ENCODE measurements at regions not wholly inside any gene's neighbourhood (a gene's known extent, or its start where the extent isn't known, plus 50 kb on each side); places are given as distances from the start of the nearest gene placed in this dataset.

- Histone ChIP-seq H3K9me3 (ENCODE audit: control insufficient read depth in 2 of 2, insufficient read depth in 1 of 2, low read depth in 1 of 2, low read length in 1 of 2) (no peaks in the 10 kb centered on the region), H3K4me3 (ENCODE audit: low read depth in 1 of 3, low read length in 3 of 3) (no peak overlapping the region), H3K27ac (ENCODE audit: low read depth in 1 of 3, low read length in 2 of 3) (no peak overlapping the region), H3K4me1 (ENCODE audit: control insufficient read depth in 3 of 3, insufficient read depth in 2 of 3, low read depth in 1 of 3, low read length in 2 of 3) (no peaks in the 10 kb centered on the region), H3K36me3 (ENCODE audit: control insufficient read depth in 3 of 3, insufficient read depth in 2 of 3, low read depth in 1 of 3, low read length in 3 of 3) (no peaks in the 10 kb centered on the region), H3K27me3 (ENCODE audit: control insufficient read depth in 3 of 3, insufficient read depth in 3 of 3, low read length in 3 of 3) (no peaks in the 10 kb centered on the region)
- FAIRE-seq (no peak), DNase-seq (peak; percentile 46 to 56)
- WGBS, 3 donors = 55 to 63% (median 56%) methylated on average over 4 of the region's 4 CpGs
Observed at GRCh38 chr2:136378712-136379595, 261.0 kb upstream of the CXCR4 start.

GRCh38 chr2:136377423-136378382 is 259.8 kb upstream of the CXCR4 start:
- Histone ChIP-seq H3K36me3 (ENCODE audit: control insufficient read depth in 3 of 3, insufficient read depth in 2 of 3, low read depth in 1 of 3, low read length in 3 of 3) (no peaks in the 10 kb centered on the region), H3K27me3 (ENCODE audit: control insufficient read depth in 3 of 3, insufficient read depth in 3 of 3, low read length in 3 of 3) (no peaks in the 10 kb centered on the region), H3K9me3 (ENCODE audit: control insufficient read depth in 2 of 2, insufficient read depth in 1 of 2, low read depth in 1 of 2, low read length in 1 of 2) (no peaks in the 10 kb centered on the region), H3K4me1 (ENCODE audit: control insufficient read depth in 3 of 3, insufficient read depth in 2 of 3, low read depth in 1 of 3, low read length in 2 of 3) (no peaks in the 10 kb centered on the region), H3K4me3 (ENCODE audit: low read depth in 1 of 3, low read length in 3 of 3) (no peak overlapping the region), H3K27ac (ENCODE audit: low read depth in 1 of 3, low read length in 2 of 3) (no peak overlapping the region)
- 80 to 90% (median 87%) methylated on average over 7 of the region's 7 CpGs for WGBS, 3 donors
- FAIRE-seq (no peak), DNase-seq (no peak)

- Histone ChIP-seq H3K27ac (ENCODE audit: low read depth in 1 of 3, low read length in 2 of 3) (no peak overlapping the region), H3K9me3 (ENCODE audit: control insufficient read depth in 2 of 2, insufficient read depth in 1 of 2, low read depth in 1 of 2, low read length in 1 of 2) (no peaks in the 10 kb centered on the region), H3K4me1 (ENCODE audit: control insufficient read depth in 3 of 3, insufficient read depth in 2 of 3, low read depth in 1 of 3, low read length in 2 of 3) (no peaks in the 10 kb centered on the region), H3K4me3 (ENCODE audit: low read depth in 1 of 3, low read length in 3 of 3) (no peak overlapping the region), H3K36me3 (ENCODE audit: control insufficient read depth in 3 of 3, insufficient read depth in 2 of 3, low read depth in 1 of 3, low read length in 3 of 3) (no peaks in the 10 kb centered on the region), H3K27me3 (ENCODE audit: control insufficient read depth in 3 of 3, insufficient read depth in 3 of 3, low read length in 3 of 3) (no peaks in the 10 kb centered on the region)
- DNase-seq = no peak
- WGBS, 3 donors = 48 to 76% (median 65%) methylated on average over 6 of the region's 6 CpGs
- no peak for FAIRE-seq
Observed at GRCh38 chr2:136376798-136377211, 258.9 kb upstream of the CXCR4 start.

GRCh38 chr2:136376211-136376610 is 258.3 kb upstream of the CXCR4 start:
- no peak overlapping the region for H3K4me3 ChIP-seq (ENCODE audit: low read depth in 1 of 3, low read length in 3 of 3)
- H3K27me3 ChIP-seq (ENCODE audit: control insufficient read depth in 3 of 3, insufficient read depth in 3 of 3, low read length in 3 of 3) = no peaks in the 10 kb centered on the region
- no peak for DNase-seq
- FAIRE-seq = no peak
- no peaks in the 10 kb centered on the region for H3K9me3 ChIP-seq (ENCODE audit: control insufficient read depth in 2 of 2, insufficient read depth in 1 of 2, low read depth in 1 of 2, low read length in 1 of 2)
- no peak overlapping the region for H3K27ac ChIP-seq (ENCODE audit: low read depth in 1 of 3, low read length in 2 of 3)
- WGBS, 3 donors = 76 to 90% (median 80%) methylated on average over 6 of the region's 6 CpGs
- no peaks in the 10 kb centered on the region for H3K36me3 ChIP-seq (ENCODE audit: control insufficient read depth in 3 of 3, insufficient read depth in 2 of 3, low read depth in 1 of 3, low read length in 3 of 3)
- H3K4me1 ChIP-seq (ENCODE audit: control insufficient read depth in 3 of 3, insufficient read depth in 2 of 3, low read depth in 1 of 3, low read length in 2 of 3) = no peaks in the 10 kb centered on the region

- H3K4me3 ChIP-seq (ENCODE audit: low read depth in 1 of 3, low read length in 3 of 3) = no peak overlapping the region
- 74 to 78% (median 78%) methylated on average over 5 of the region's 5 CpGs for WGBS, 3 donors
- H3K27ac ChIP-seq (ENCODE audit: low read depth in 1 of 3, low read length in 2 of 3) = no peak overlapping the region
- H3K36me3 ChIP-seq (ENCODE audit: control insufficient read depth in 3 of 3, insufficient read depth in 2 of 3, low read depth in 1 of 3, low read length in 3 of 3) = no peaks in the 10 kb centered on the region
- H3K27me3 ChIP-seq (ENCODE audit: control insufficient read depth in 3 of 3, insufficient read depth in 3 of 3, low read length in 3 of 3) = no peaks in the 10 kb centered on the region
- FAIRE-seq (no peak), DNase-seq (no peak)
- no peaks in the 10 kb centered on the region for H3K9me3 ChIP-seq (ENCODE audit: control insufficient read depth in 2 of 2, insufficient read depth in 1 of 2, low read depth in 1 of 2, low read length in 1 of 2)
- no peaks in the 10 kb centered on the region for H3K4me1 ChIP-seq (ENCODE audit: control insufficient read depth in 3 of 3, insufficient read depth in 2 of 3, low read depth in 1 of 3, low read length in 2 of 3)
Observed at GRCh38 chr2:136375017-136375901, 257.3 kb upstream of the CXCR4 start.

- Histone ChIP-seq H3K4me3 (ENCODE audit: low read depth in 1 of 3, low read length in 3 of 3) (no peak overlapping the region), H3K27me3 (ENCODE audit: control insufficient read depth in 3 of 3, insufficient read depth in 3 of 3, low read length in 3 of 3) (no peaks in the 10 kb centered on the region), H3K9me3 (ENCODE audit: control insufficient read depth in 2 of 2, insufficient read depth in 1 of 2, low read depth in 1 of 2, low read length in 1 of 2) (no peaks in the 10 kb centered on the region), H3K36me3 (ENCODE audit: control insufficient read depth in 3 of 3, insufficient read depth in 2 of 3, low read depth in 1 of 3, low read length in 3 of 3) (no peaks in the 10 kb centered on the region), H3K4me1 (ENCODE audit: control insufficient read depth in 3 of 3, insufficient read depth in 2 of 3, low read depth in 1 of 3, low read length in 2 of 3) (no peaks in the 10 kb centered on the region), H3K27ac (ENCODE audit: low read depth in 1 of 3, low read length in 2 of 3) (no peak overlapping the region)
- no peak for DNase-seq
- FAIRE-seq = no peak
Observed at GRCh38 chr2:136373841-136374240, 255.9 kb upstream of the CXCR4 start.

GRCh38 chr2:136373029-136373428 is 255.1 kb upstream of the CXCR4 start:
- Histone ChIP-seq H3K4me3 (ENCODE audit: low read depth in 1 of 3, low read length in 3 of 3) (no peak overlapping the region), H3K27me3 (ENCODE audit: control insufficient read depth in 3 of 3, insufficient read depth in 3 of 3, low read length in 3 of 3) (no peaks in the 10 kb centered on the region), H3K36me3 (ENCODE audit: control insufficient read depth in 3 of 3, insufficient read depth in 2 of 3, low read depth in 1 of 3, low read length in 3 of 3) (no peaks in the 10 kb centered on the region), H3K27ac (ENCODE audit: low read depth in 1 of 3, low read length in 2 of 3) (no peak overlapping the region), H3K4me1 (ENCODE audit: control insufficient read depth in 3 of 3, insufficient read depth in 2 of 3, low read depth in 1 of 3, low read length in 2 of 3) (no peaks in the 10 kb centered on the region), H3K9me3 (ENCODE audit: control insufficient read depth in 2 of 2, insufficient read depth in 1 of 2, low read depth in 1 of 2, low read length in 1 of 2) (no peaks in the 10 kb centered on the region)
- FAIRE-seq (no peak), DNase-seq (no peak)
- WGBS, 3 donors = 16 to 66% (median 23%) methylated on average over 1 of the region's 1 CpG

- H3K9me3 ChIP-seq (ENCODE audit: control insufficient read depth in 2 of 2, insufficient read depth in 1 of 2, low read depth in 1 of 2, low read length in 1 of 2) = no peaks in the 10 kb centered on the region
- H3K4me1 ChIP-seq (ENCODE audit: control insufficient read depth in 3 of 3, insufficient read depth in 2 of 3, low read depth in 1 of 3, low read length in 2 of 3) = no peaks in the 10 kb centered on the region
- H3K4me3 ChIP-seq (ENCODE audit: low read depth in 1 of 3, low read length in 3 of 3) = no peak overlapping the region
- no peaks in the 10 kb centered on the region for H3K36me3 ChIP-seq (ENCODE audit: control insufficient read depth in 3 of 3, insufficient read depth in 2 of 3, low read depth in 1 of 3, low read length in 3 of 3)
- H3K27ac ChIP-seq (ENCODE audit: low read depth in 1 of 3, low read length in 2 of 3) = no peak overlapping the region
- no peak for FAIRE-seq
- no peak for DNase-seq
- WGBS, 3 donors = 41 to 59% (median 55%) methylated on average over 4 of the region's 4 CpGs
- H3K27me3 ChIP-seq (ENCODE audit: control insufficient read depth in 3 of 3, insufficient read depth in 3 of 3, low read length in 3 of 3) = no peaks in the 10 kb centered on the region
Observed at GRCh38 chr2:136363900-136364299, 246.0 kb upstream of the CXCR4 start.

Measured in small intestine (tissue), 7 donors.